ENCODE measurements at regions not wholly inside any gene's neighbourhood (a gene's known extent, or its start where the extent isn't known, plus 50 kb on each side); places are given as distances from the start of the nearest gene placed in this dataset.

GRCh38 chr2:16011621-16011960 lies 71.2 kb downstream of the MYCN start:
- TF ChIP-seq POLR2AphosphoS5 (IDR thresholded peaks at IDR 0.05) = no peak
- TF ChIP-seq CTCF (IDR thresholded peaks at IDR 0.05) = no peak

Measured in sigmoid colon (tissue), 4 donors.